ENCODE measurements at regions not wholly inside any gene's neighbourhood (a gene's known extent, or its start where the extent isn't known, plus 50 kb on each side); places are given as distances from the start of the nearest gene placed in this dataset.

GRCh38 chr12:17489452-17489851 is 600.5 kb downstream of the RERGL start:
- Mint-ChIP-seq H3K4me1 (ENCODE audit: low read depth, unreplicated experiment) (no peaks in the 10 kb centered on the region), H3K4me3 (ENCODE audit: low read depth, unreplicated experiment) (no peak overlapping the region), H3K36me3 (ENCODE audit: insufficient read depth, unreplicated experiment) (no peaks in the 10 kb centered on the region), H3K9me3 (ENCODE audit: low read depth, unreplicated experiment) (peaks cover 4% of the 10 kb centered on the region), H3K27ac (ENCODE audit: unreplicated experiment) (no peak overlapping the region), H3K27me3 (ENCODE audit: unreplicated experiment) (no peaks in the 10 kb centered on the region)
- TF ChIP-seq, protein P1, sequence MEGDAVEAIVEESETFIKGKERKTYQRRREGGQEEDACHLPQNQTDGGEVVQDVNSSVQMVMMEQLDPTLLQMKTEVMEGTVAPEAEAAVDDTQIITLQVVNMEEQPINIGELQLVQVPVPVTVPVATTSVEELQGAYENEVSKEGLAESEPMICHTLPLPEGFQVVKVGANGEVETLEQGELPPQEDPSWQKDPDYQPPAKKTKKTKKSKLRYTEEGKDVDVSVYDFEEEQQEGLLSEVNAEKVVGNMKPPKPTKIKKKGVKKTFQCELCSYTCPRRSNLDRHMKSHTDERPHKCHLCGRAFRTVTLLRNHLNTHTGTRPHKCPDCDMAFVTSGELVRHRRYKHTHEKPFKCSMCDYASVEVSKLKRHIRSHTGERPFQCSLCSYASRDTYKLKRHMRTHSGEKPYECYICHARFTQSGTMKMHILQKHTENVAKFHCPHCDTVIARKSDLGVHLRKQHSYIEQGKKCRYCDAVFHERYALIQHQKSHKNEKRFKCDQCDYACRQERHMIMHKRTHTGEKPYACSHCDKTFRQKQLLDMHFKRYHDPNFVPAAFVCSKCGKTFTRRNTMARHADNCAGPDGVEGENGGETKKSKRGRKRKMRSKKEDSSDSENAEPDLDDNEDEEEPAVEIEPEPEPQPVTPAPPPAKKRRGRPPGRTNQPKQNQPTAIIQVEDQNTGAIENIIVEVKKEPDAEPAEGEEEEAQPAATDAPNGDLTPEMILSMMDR (IDR thresholded peaks at IDR 0.05; ENCODE audit: unreplicated experiment), result no peak
- intact Hi-C loops (cut with micrococcal nuclease; ENCODE audit: unreplicated experiment), result no loop called here
- DNase-seq, result no peak
- no TSS peak for BruUV-seq (replicated peaks)
- CTCF ChIA-PET, result no interaction called here

- no peaks in the 10 kb centered on the region for H3K4me1 Mint-ChIP-seq (ENCODE audit: low read depth, unreplicated experiment)
- BruUV-seq (replicated peaks), result no TSS peak
- CTCF ChIA-PET, result no interaction called here
- TF ChIP-seq, protein P1 (IDR thresholded peaks at IDR 0.05; ENCODE audit: unreplicated experiment), result no peak
- no peaks in the 10 kb centered on the region for H3K27me3 Mint-ChIP-seq (ENCODE audit: unreplicated experiment)
- intact Hi-C loops (cut with micrococcal nuclease; ENCODE audit: unreplicated experiment), result no loop called here
- DNase-seq, result no peak
- H3K9me3 Mint-ChIP-seq (ENCODE audit: low read depth, unreplicated experiment), result peaks cover 8% of the 10 kb centered on the region
- H3K4me3 Mint-ChIP-seq (ENCODE audit: low read depth, unreplicated experiment), result no peak overlapping the region
- no peaks in the 10 kb centered on the region for H3K36me3 Mint-ChIP-seq (ENCODE audit: insufficient read depth, unreplicated experiment)
- no peak overlapping the region for H3K27ac Mint-ChIP-seq (ENCODE audit: unreplicated experiment)
These were observed 610.9 kb downstream of the RERGL start for GRCh38 chr12:17478908-17479673.

DNA sequence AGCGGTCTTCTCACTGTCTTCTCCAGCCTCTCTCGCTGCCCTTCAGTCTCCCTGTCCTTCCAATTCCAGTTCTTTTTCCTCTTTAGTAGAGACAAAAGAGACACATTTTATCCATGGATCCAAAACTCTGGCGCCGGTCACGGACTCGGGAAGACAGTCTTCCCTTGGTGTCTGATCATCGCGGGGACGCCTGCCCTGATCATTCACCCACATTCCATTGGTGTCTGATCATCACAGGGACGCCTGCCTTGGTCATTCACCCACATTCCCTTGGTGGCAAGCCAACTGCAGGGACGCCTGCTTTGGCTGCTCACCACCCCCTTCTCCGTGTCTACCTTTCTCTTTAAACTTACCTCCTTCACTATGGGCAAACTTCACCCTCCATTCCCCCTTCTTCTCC is 619.5 kb downstream of the RERGL start:
- H3K4me3 Mint-ChIP-seq (ENCODE audit: low read depth, unreplicated experiment), result no peak overlapping the region
- no peaks in the 10 kb centered on the region for H3K36me3 Mint-ChIP-seq (ENCODE audit: insufficient read depth, unreplicated experiment)
- H3K9me3 Mint-ChIP-seq (ENCODE audit: low read depth, unreplicated experiment), result peaks cover 6% of the 10 kb centered on the region
- TF ChIP-seq, protein P1 (IDR thresholded peaks at IDR 0.05; ENCODE audit: unreplicated experiment), result no peak
- peaks cover 11% of the 10 kb centered on the region for H3K4me1 Mint-ChIP-seq (ENCODE audit: low read depth, unreplicated experiment)
- no peaks in the 10 kb centered on the region for H3K27me3 Mint-ChIP-seq (ENCODE audit: unreplicated experiment)
- intact Hi-C loops (cut with micrococcal nuclease; ENCODE audit: unreplicated experiment), result no loop called here
- DNase-seq, result no peak
- BruUV-seq (replicated peaks), result no TSS peak
- no peak overlapping the region for H3K27ac Mint-ChIP-seq (ENCODE audit: unreplicated experiment)
- CTCF ChIA-PET, result no interaction called here

GRCh38 chr12:17459214-17459613 is 630.8 kb downstream of the RERGL start:
- H3K27ac Mint-ChIP-seq (ENCODE audit: unreplicated experiment), result no peak overlapping the region
- CTCF ChIA-PET, result no interaction called here
- H3K9me3 Mint-ChIP-seq (ENCODE audit: low read depth, unreplicated experiment), result no peaks in the 10 kb centered on the region
- H3K4me1 Mint-ChIP-seq (ENCODE audit: low read depth, unreplicated experiment), result no peaks in the 10 kb centered on the region
- intact Hi-C loops (cut with micrococcal nuclease; ENCODE audit: unreplicated experiment), result no loop called here
- H3K4me3 Mint-ChIP-seq (ENCODE audit: low read depth, unreplicated experiment), result no peak overlapping the region
- TF ChIP-seq, protein P1 (IDR thresholded peaks at IDR 0.05; ENCODE audit: unreplicated experiment), result no peak
- no peaks in the 10 kb centered on the region for H3K27me3 Mint-ChIP-seq (ENCODE audit: unreplicated experiment)
- DNase-seq, result no peak
- BruUV-seq (replicated peaks), result no TSS peak
- H3K36me3 Mint-ChIP-seq (ENCODE audit: insufficient read depth, unreplicated experiment), result no peaks in the 10 kb centered on the region
